Endothelial cell of umbilical vein (primary cell): ENCODE measurements at regions not wholly inside any gene's neighbourhood (a gene's known extent, or its start where the extent isn't known, plus 50 kb on each side); places are given as distances from the start of the nearest gene placed in this dataset.

Experiments
- EZH2 ChIP-seq: IDR thresholded peaks from 2 replicates; pipeline ENCODE4 v1.6.1; 2012; ENCODE audit warnings: borderline replicate concordance, low read depth, mild to moderate bottlenecking, moderate library complexity, low read length, inconsistent platforms; ENCODE audit not compliant: severe bottlenecking
- FOS ChIP-seq: IDR thresholded peaks from 2 replicates; pipeline ENCODE4 v1.6.1; 2011; ENCODE audit warnings: mild to moderate bottlenecking, low read length, moderate library complexity, borderline replicate concordance; ENCODE audit not compliant: insufficient read depth
- GATA2 ChIP-seq: IDR thresholded peaks from 2 replicates; pipeline ENCODE4 v1.7.0; 2011; ENCODE audit warnings: low read depth, mild to moderate bottlenecking, moderate library complexity, mixed read lengths, low read length; ENCODE audit not compliant: insufficient read length, insufficient read depth
- JUN ChIP-seq: IDR thresholded peaks from 2 replicates; pipeline ENCODE4 v1.6.1; 2011; ENCODE audit warnings: borderline replicate concordance, low read depth; ENCODE audit not compliant: insufficient read length, insufficient read depth
- MYC ChIP-seq: IDR thresholded peaks from one replicate; pipeline ENCODE4 v1.6.1; 2011; ENCODE audit warnings: mild to moderate bottlenecking, low read depth, low read length
- POLR2A ChIP-seq: IDR thresholded peaks from 2 replicates; pipeline ENCODE4 v1.6.1; 2012; ENCODE audit warnings: low read depth, mild to moderate bottlenecking, control low read depth, low read length
- POLR2AphosphoS5 ChIP-seq: IDR thresholded peaks from 2 replicates; pipeline ENCODE4 v1.6.1; 2012; ENCODE audit warnings: low read depth, mild to moderate bottlenecking, control low read depth, low read length, moderate library complexity; ENCODE audit not compliant: insufficient read depth
- TF ChIP-seq, protein P1 (sequence below), 2 donors: IDR thresholded peaks; 1 replicate in 1 of 2; 2 replicates in 1 of 2; pipeline ENCODE4 v1.5.1; 2011; ENCODE audit warnings: low read length in 2 of 2, mild to moderate bottlenecking in 2 of 2, moderate library complexity in 2 of 2, control low read depth in 1 of 2, inconsistent platforms in 1 of 2, low read depth in 1 of 2; ENCODE audit not compliant: insufficient read depth in 1 of 2; ENCODE audit errors: extremely low read depth in 1 of 2
- TF ChIP-seq, protein P2 (sequence below): IDR thresholded peaks from 2 replicates; pipeline ENCODE4 v1.6.1; 2011; ENCODE audit not compliant: insufficient read depth, insufficient read length

DNA sequence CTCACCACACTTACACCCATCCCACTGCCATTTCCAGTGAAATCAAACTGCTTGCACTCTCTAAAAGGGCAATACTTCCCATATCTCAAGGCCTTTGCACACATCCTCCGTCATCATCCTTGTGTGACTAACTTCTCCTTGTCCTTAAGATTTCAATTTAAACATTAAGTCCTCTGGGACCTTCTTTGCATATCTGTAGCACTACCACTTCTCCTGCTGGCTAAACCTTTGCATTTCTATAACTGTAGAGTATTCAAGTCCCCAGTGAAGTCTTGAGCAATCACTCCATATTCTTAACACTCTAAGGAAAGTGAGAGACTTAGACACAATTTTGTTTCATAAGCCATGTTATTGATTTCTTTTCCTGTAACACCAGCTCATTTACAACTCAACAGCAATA, 136.8 kb upstream of the EPHA4 start:
- TF ChIP-seq, protein P1, sequence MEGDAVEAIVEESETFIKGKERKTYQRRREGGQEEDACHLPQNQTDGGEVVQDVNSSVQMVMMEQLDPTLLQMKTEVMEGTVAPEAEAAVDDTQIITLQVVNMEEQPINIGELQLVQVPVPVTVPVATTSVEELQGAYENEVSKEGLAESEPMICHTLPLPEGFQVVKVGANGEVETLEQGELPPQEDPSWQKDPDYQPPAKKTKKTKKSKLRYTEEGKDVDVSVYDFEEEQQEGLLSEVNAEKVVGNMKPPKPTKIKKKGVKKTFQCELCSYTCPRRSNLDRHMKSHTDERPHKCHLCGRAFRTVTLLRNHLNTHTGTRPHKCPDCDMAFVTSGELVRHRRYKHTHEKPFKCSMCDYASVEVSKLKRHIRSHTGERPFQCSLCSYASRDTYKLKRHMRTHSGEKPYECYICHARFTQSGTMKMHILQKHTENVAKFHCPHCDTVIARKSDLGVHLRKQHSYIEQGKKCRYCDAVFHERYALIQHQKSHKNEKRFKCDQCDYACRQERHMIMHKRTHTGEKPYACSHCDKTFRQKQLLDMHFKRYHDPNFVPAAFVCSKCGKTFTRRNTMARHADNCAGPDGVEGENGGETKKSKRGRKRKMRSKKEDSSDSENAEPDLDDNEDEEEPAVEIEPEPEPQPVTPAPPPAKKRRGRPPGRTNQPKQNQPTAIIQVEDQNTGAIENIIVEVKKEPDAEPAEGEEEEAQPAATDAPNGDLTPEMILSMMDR (IDR thresholded peaks at IDR 0.05; ENCODE audit: extremely low read depth in 1 of 2, insufficient read depth in 1 of 2, low read depth in 1 of 2, low read length in 2 of 2): no peak
- no peak for TF ChIP-seq POLR2A
- TF ChIP-seq EZH2: no peak
- no peak for TF ChIP-seq POLR2AphosphoS5
- TF ChIP-seq, protein P2, sequence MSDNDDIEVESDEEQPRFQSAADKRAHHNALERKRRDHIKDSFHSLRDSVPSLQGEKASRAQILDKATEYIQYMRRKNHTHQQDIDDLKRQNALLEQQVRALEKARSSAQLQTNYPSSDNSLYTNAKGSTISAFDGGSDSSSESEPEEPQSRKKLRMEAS: no peak
- no peak for TF ChIP-seq FOS
- no peak for TF ChIP-seq JUN
- TF ChIP-seq GATA2: no peak
- TF ChIP-seq MYC: no peak
